Activated naive CD4-positive, alpha-beta T cell treated with Interleukin-2 at 50 U/mL for 16 hours (primary cell): ENCODE measurements at regions not wholly inside any gene's neighbourhood (a gene's known extent, or its start where the extent isn't known, plus 50 kb on each side); places are given as distances from the start of the nearest gene placed in this dataset.

Experiments used
- DNase-seq: peaks from one replicate; pipeline ENCODE4 v3.0.0-alpha.2; 2020

GRCh38 chr13:89239361-89240127, 1568.4 kb downstream of the SLITRK5 start:
- DNase-seq, result no peak

- DNase-seq, result no peak
Measured at GRCh38 chr13:89255844-89256406, 1584.8 kb downstream of the SLITRK5 start.

- DNase-seq, result no peak
Measured at GRCh38 chr13:89267734-89268133, 1596.6 kb downstream of the SLITRK5 start.

- DNase-seq, result no peak
Measured at GRCh38 chr13:89269737-89270136, 1598.6 kb downstream of the SLITRK5 start.

GRCh38 chr13:89270736-89271135, 1599.6 kb downstream of the SLITRK5 start:
- DNase-seq, result no peak

GRCh38 chr13:89279374-89279773, 1608.2 kb downstream of the SLITRK5 start:
- no peak for DNase-seq

DNA sequence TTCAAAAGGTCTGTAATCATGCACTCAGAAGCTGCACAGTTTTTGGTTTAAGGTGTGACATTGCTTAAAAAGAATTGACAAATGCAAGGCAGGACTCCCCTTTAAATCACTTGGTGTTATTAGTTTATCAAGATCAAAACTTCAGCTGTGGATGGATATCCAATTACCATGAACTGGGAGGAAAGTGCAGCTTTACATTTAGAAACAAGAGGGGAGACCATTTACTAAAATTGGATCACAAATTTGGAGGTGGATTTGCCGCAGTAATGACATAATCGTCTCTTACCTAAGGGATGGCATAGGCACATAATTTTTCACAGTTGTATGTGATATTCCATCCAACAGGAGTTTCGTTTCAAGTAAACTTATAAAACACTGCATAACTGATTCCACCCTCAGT, 1610.2 kb downstream of the SLITRK5 start:
- no peak for DNase-seq

DNA sequence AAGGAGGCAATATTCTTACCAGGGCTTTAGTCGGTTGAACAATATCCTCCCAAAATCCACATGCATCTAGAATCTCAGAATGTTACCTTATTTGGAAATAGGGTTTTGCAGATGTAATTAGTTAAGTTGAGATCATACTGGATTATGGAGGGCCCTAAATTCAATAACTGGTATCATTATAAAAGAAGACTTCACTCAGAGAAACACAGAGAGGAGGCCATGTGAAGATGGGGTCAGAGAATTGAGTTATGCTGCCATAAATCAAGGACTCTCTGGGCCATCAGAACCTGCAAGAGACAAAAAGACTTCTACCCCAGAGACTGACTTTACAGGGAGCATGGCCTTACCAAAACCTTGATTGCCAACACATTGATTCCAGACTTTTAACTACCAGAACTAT, 1611.1 kb downstream of the SLITRK5 start:
- DNase-seq, result no peak

DNA sequence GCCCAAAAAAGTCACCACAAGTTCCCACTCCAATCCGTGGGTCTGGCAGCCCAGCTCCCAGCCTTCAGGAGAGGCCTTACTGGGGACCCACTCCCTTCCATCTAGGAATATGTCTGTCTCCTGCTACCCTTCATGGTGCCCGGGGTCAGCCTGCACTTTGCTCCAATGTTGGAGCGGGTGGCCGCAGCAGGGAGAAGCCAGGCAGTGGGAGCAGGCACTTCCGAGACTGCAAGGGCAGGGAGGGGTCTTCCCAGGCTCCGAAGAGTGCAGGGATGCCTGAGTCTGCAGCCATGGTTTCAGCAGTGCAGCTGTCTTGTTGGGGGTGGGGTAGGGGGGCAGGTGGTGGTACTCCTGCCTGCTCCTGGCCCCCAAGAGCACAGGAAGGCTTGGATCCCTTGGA, 1616.2 kb downstream of the SLITRK5 start:
- no peak for DNase-seq

DNA sequence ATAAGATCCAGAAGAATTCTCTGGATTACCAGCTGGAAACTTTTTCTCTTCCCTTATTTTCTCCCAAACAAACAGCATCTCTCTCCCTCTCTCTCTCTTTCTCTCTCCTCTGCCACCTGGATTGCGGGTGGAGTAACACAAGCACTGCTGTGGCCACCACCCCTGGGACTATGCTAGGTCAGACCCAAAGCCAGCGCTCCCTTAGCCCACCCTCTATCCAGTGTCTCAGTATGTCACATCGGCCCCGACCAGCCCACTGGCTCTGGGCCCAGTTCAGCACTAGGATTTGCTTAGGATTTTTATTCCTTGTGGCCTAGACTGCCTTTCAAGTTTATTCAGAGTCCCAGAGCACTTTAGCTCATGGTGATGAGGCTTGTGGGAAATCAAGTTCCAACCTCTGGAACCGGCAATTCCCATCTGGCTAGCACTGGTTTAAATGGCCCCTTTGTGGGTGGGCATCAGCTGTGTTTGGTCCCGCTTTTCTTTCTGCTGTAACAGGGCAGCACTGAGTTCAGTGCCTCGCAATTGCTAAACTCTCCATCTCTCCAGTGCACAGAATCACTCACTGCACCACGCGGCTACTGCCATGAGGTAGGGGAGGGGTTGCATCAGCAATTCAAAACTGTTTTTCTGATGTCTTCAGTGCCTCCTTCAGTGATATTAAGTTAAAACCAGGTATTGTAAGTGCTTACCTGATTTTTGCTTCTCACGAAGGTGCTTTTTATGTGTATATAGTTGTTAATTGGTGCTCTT, 1623.1 kb downstream of the SLITRK5 start:
- DNase-seq, result no peak

DNA sequence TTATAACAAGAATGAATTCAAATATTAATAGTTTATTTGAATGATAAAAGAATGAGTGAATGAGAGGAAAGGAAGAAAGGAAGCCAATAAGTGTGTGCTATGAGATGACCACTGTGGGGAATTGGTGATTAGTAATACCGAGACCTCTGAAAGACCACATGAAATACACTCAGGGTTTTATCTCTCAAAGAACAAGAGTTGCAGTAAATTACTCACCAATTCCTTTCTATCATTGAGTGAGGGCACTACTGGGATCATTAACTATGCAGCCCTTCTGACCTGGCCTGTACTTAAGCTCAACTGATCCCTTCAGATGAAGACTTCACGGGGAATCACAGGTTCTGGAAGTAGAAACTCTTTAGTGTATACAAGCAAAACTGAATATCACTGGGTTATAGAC, 1636.1 kb downstream of the SLITRK5 start:
- no peak for DNase-seq

DNA sequence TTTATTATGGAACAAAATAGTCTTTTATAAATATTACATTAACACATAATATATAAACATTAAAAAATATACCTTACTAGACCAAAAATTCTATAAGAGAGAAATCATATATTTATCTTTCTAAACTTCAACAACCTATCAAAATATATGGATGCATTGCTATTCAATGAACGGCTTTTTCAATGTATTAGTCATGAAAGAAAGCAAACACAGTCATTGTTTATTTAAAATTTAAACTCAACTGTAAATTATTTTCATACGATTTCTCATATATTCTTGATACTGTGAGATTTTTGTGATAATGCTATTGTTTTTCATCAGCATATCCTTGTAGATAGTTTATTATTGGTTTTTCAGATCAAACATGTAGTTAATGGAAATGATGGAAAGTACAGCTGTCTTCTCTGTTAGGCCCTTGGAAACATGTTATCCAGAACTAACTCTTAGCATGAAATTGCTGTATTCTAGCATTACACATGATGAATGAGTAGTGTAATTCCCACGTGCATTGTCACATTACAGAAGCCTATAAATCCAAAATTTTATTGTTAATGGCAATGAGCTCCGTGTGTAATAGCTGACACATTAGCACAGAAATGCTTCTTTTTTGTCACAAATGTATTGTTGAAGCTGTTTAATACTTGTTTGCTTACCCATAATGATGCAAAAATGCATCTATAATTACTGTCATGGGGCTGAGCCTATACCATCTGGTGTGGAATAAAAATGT, 1639.9 kb downstream of the SLITRK5 start:
- no peak for DNase-seq

- no peak for DNase-seq
Measured at GRCh38 chr13:89315287-89315686, 1644.1 kb downstream of the SLITRK5 start.

DNA sequence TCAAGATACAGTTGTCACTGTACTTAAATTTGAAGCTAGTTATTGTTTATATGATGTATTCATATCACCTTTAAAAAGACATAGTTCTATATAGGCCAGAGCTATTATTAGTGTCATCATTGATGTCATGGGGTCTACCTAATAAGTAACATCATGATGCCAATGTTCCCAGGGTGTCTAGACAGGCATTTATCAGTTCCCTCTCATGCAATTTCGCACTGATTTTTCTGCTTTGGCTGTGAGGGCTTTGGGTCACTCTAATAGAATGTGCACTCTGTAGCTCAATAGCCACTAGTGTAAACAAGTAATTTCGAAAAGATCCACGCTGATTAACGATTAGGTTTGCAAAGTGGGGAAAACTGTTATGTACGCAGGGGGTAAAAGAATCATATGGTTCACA, 1651.3 kb downstream of the SLITRK5 start:
- DNase-seq, result no peak

- no peak for DNase-seq
Measured at GRCh38 chr13:89324582-89324981, 1653.4 kb downstream of the SLITRK5 start.

GRCh38 chr13:89343165-89343564, 1672.0 kb downstream of the SLITRK5 start:
- no peak for DNase-seq

DNA sequence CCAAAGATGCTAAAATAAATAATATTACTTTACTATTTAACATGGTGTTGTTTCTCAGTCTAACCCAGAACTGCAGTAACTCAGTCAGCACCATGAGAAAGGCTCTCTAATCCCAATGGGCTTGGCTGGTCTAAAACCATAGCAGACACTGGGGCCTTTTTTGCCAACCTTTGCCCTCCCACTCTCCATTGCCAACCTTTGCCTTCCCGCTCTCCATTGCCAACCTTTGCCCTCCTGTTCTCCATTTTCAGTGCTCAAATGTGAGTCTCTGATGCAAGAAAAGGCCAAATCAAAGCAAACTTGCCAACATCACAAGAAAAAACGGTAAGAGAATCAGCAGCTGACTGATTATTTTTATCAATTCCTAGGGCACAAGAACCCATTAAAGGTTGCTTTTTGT, 1681.2 kb downstream of the SLITRK5 start:
- no peak for DNase-seq

DNA sequence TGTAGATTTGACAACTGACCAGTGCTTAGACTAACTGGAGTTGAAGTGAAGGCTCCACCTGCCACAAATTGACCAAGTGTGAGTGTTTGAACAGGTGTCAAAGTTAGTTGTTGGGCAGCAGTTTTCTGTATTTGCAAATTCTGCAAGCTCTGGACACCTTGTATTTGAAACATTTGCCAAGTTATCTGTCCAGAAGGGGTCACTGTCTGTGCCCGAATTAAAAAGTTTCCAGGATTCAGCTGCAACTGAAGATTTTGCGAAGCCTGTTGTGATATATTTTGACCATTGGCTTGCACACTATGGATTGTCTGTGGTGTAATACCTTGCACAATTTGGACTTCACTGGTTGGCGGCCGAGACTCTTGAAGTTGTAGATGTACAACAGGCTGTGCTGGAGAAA, 1690.7 kb downstream of the SLITRK5 start:
- DNase-seq, result no peak

- DNase-seq, result no peak
Measured at GRCh38 chr13:89363144-89363543, 1692.0 kb downstream of the SLITRK5 start.

DNA sequence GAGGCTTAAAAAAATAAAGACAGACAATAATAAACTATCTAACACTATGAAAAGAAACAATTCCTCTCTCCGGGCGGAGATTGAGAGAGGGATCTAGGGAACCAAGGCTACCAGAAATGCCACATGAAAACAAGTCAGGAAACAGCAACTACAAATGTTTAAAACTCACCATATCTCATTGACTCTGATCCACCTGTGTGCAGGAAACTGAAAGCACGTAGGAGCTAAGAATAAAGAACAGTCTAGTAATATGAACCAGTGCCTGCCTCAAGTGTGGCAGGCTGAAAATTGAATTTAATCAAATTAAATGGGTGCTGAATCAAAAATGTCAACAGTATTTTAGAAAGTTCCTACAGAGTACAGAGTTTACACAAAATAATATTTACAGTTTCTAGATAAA, 1701.0 kb downstream of the SLITRK5 start:
- DNase-seq, result no peak

GRCh38 chr13:89375839-89376238, 1704.7 kb downstream of the SLITRK5 start:
- no peak for DNase-seq

GRCh38 chr13:89380101-89380500, 1708.9 kb downstream of the SLITRK5 start:
- no peak for DNase-seq

DNA sequence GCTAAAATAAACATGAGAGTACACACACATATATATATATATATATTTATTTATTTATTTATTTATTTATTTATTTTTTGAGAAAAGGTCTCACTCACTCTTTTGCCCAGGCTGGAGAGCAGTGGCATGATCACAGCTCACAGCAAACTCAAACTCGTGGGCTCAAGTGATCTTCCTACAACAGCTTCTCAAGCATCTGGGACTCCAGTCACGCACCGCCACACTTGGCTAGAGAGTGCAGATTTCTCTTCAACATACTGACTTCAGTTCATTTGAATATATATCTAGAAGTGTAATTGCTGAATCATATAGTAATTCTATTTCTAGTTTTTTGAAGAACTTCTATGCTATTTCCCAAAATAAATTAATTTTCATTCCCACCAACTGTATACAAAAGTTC, 1711.8 kb downstream of the SLITRK5 start:
- no peak for DNase-seq

DNA sequence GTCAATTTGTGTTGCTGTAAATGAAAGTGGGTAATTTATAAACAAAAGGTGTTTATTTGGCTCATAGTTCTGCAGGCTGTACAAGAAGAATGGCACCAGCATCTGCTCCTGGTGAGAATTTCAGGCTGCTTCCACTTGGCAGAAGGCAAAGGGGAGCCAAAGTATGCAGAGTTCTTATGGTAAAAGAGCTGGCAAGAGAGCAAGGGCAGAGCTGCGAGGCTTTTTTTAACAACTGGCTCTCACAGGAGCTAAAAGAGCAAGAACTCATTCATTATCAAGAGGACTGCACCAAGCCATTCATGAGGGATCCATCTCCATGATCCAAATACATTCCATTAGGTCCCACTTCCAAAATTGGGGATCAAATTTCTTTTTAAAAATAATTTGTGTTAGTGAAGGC, 1712.7 kb downstream of the SLITRK5 start:
- no peak for DNase-seq
